ENCODE measurements at regions not wholly inside any gene's neighbourhood (a gene's known extent, or its start where the extent isn't known, plus 50 kb on each side); places are given as distances from the start of the nearest gene placed in this dataset.

DNA sequence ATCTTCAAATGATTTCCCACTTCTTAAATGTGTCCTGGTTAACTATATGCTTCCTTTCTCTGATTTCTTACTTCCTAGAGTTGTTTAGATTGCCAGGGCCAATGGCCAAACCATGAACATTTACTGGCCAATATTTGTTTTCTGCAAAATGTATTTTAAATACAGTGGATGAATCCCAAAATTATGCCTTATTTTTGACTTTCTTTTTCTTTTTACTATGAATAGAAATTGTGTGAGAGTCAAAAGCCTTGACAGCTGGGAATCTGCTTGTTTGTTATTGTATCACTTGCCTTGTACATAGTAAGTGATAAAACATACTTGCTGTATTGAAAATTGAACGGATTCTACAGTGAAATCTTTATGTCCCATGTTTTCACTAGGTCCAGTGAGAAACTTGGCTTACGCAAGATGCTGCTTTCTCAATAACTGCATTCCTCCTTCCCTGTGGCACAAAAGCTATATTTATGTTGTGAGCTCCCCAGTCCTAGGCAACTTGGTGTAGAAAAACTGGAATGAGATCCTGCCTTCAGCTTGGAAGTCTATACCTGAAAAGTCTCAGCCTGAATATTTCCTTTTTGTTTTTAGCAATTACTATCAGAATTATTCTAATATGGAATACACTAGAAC lies 295.2 kb downstream of the EPHA7 start:
- no peak overlapping the region for H3K27ac ChIP-seq
- no peaks in the 10 kb centered on the region for H3K36me3 ChIP-seq
- intact Hi-C loops (cut with DNase I; ENCODE audit: low total_unique reads) = no loop called here

DNA sequence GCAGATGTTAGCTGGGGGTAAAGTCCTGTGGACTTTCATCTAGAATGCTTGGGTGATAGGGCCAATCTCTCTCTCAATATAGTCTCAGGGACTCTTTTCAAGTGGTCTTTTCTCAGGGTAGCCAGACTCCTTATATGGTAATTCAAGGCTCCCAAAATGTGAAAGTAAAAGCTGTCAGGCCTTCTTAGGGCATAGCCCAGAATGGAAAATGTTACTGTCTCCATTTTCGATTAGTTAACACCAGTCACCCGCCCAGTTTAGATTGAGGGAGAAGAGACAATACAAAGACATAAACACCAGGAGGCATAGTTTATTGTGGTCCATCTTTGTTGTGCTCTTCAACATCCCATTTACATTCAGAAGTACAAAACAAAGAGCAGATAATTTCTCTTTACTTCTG lies 295.8 kb downstream of the EPHA7 start:
- TF ChIP-seq, protein P1, sequence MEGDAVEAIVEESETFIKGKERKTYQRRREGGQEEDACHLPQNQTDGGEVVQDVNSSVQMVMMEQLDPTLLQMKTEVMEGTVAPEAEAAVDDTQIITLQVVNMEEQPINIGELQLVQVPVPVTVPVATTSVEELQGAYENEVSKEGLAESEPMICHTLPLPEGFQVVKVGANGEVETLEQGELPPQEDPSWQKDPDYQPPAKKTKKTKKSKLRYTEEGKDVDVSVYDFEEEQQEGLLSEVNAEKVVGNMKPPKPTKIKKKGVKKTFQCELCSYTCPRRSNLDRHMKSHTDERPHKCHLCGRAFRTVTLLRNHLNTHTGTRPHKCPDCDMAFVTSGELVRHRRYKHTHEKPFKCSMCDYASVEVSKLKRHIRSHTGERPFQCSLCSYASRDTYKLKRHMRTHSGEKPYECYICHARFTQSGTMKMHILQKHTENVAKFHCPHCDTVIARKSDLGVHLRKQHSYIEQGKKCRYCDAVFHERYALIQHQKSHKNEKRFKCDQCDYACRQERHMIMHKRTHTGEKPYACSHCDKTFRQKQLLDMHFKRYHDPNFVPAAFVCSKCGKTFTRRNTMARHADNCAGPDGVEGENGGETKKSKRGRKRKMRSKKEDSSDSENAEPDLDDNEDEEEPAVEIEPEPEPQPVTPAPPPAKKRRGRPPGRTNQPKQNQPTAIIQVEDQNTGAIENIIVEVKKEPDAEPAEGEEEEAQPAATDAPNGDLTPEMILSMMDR (IDR thresholded peaks at IDR 0.05) = no peak
- H3K27me3 ChIP-seq = no peaks in the 10 kb centered on the region
- peaks cover 0 to 4% (median 0%) of the 10 kb centered on the region in 3 donors for H3K9me3 ChIP-seq
- H3K4me3 ChIP-seq = no peak overlapping the region
- intact Hi-C loops (cut with DNase I; ENCODE audit: low total_unique reads) = no loop called here
- no peaks in the 10 kb centered on the region for H3K36me3 ChIP-seq
- no peaks in the 10 kb centered on the region for H3K4me1 ChIP-seq
- DNase-seq = no peak
- no peak overlapping the region for H3K27ac ChIP-seq

More for the DNA sequence above, 295.2 kb downstream of the EPHA7 start:
- Histone ChIP-seq H3K4me3 (no peak overlapping the region), H3K9me3 (peaks cover 0 to 4% (median 0%) of the 10 kb centered on the region in 3 donors), H3K4me1 (no peaks in the 10 kb centered on the region), H3K27me3 (no peaks in the 10 kb centered on the region)
- TF ChIP-seq, protein P1 (IDR thresholded peaks at IDR 0.05) = no peak
- DNase-seq = no peak

DNA sequence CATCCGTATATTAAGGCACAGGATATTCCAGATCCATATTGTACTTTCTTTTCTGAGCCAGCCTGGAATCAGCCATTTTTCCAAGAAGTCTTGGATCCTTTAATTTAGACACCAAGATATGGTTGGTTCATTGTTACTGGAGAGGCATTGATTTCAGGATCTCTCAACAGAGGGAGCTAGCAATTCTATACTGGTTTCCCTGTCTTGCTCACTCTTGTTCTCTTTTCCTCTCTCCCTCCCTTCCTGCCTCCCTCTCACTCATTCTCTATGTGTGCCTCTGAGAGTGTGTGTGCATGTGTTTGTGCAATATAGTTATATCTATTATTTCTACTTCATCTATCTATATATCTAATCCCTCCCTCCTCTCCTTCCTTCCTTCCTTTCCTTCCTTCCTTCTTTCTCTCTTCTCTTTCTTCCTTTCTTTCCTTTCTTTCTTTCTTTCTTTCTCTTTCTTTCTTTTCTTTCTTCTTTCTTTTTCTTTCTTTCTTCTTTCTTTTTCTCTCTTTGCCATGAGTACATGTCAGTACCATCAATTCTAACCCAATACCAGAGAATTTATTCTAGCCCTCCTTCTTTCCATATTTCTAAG lies 299.1 kb downstream of the EPHA7 start:
- H3K4me1 ChIP-seq = no peaks in the 10 kb centered on the region
- no peaks in the 10 kb centered on the region for H3K27me3 ChIP-seq
- no peaks in the 10 kb centered on the region for H3K9me3 ChIP-seq
- no peak overlapping the region for H3K27ac ChIP-seq
- no peaks in the 10 kb centered on the region for H3K36me3 ChIP-seq
- no peak for DNase-seq
- H3K4me3 ChIP-seq = no peak overlapping the region
- TF ChIP-seq, protein P1 (IDR thresholded peaks at IDR 0.05) = no peak
- intact Hi-C loops (cut with DNase I; ENCODE audit: low total_unique reads) = no loop called here

DNA sequence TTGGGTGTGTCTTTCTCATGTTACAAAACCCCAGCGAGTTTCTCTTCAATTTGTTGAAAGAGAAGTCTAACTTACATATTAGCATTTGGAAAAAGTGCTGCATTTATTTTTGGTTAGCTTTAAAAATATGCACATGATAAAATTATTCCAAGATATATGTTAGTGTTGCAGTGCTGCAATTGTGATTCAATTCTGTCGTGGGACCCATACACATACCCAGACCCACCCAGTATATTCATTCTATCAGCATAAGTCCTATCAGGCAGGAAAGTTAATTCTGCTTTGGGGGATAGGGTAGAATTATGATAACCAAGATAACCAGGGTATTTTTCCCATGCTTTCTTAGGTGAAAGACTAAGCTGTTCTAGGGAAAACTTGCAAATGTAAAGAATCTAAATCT lies 313.5 kb downstream of the EPHA7 start:
- no peak for DNase-seq
- TF ChIP-seq, protein P1 (IDR thresholded peaks at IDR 0.05) = no peak
- Histone ChIP-seq H3K4me3 (no peak overlapping the region), H3K27me3 (no peaks in the 10 kb centered on the region), H3K36me3 (no peaks in the 10 kb centered on the region), H3K4me1 (no peaks in the 10 kb centered on the region), H3K27ac (no peak overlapping the region), H3K9me3 (no peaks in the 10 kb centered on the region)
- intact Hi-C loops (cut with DNase I; ENCODE audit: low total_unique reads) = no loop called here

DNA sequence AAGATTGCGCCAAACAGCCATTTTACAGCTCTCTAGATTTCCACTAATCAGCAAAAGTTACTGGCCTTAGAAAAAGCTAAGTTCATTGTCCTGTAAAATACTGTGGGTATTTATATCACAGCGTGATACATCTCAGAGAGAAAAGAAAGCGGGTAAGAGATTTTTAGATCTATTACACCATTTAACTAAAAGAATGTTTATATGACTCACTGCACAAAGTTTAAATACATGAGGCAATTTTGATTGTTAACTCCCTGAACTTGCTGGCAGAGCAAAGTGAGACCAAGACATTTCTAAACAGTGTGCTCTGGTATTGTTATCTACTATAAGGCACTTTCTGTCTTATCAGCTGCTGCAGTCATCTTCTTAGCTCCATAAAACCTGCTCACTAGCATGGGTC lies 314.3 kb downstream of the EPHA7 start:
- TF ChIP-seq, protein P1 (IDR thresholded peaks at IDR 0.05) = no peak
- no peaks in the 10 kb centered on the region for H3K9me3 ChIP-seq
- H3K36me3 ChIP-seq = no peaks in the 10 kb centered on the region
- DNase-seq = no peak
- H3K27me3 ChIP-seq = no peaks in the 10 kb centered on the region
- H3K4me1 ChIP-seq = no peaks in the 10 kb centered on the region
- no peak overlapping the region for H3K4me3 ChIP-seq
- H3K27ac ChIP-seq = no peak overlapping the region
- intact Hi-C loops (cut with DNase I; ENCODE audit: low total_unique reads) = no loop called here
